Liver (tissue), 8 donors: ENCODE measurements at regions not wholly inside any gene's neighbourhood (a gene's known extent, or its start where the extent isn't known, plus 50 kb on each side); places are given as distances from the start of the nearest gene placed in this dataset.

Experiments
- DNase-seq: peaks from one replicate; pipeline ENCODE4 v3.0.0-alpha.2; 2017; ENCODE audit warnings: low spot score
- H3K27ac ChIP-seq, 2 donors: one replicate each; pipeline ENCODE4 v1.7.0; 2013; ENCODE audit warnings: inconsistent platforms in 2 of 2, low read length in 2 of 2, control low read depth in 1 of 2, low read depth in 1 of 2, mild to moderate bottlenecking in 1 of 2
- H3K27me3 ChIP-seq, 4 donors: one replicate each; pipeline versions ENCODE4 v1.6.1 to v1.7.0; 2013; ENCODE audit warnings: low read length in 3 of 4, inconsistent platforms in 1 of 4, mild to moderate bottlenecking in 1 of 4, moderate library complexity in 1 of 4; ENCODE audit not compliant: control insufficient read depth in 4 of 4, insufficient read depth in 4 of 4
- H3K36me3 ChIP-seq, 4 donors: one replicate each; pipeline versions ENCODE4 v1.6.1 to v1.7.0; 2013; ENCODE audit warnings: low read length in 3 of 4, mild to moderate bottlenecking in 3 of 4, low read depth in 1 of 4, moderate library complexity in 1 of 4; ENCODE audit not compliant: control insufficient read depth in 4 of 4, insufficient read depth in 3 of 4
- H3K4me1 ChIP-seq, 4 donors: one replicate each; pipeline versions ENCODE4 v1.6.1 to v1.7.0; 2013; ENCODE audit warnings: low read length in 3 of 4, mild to moderate bottlenecking in 3 of 4, moderate library complexity in 1 of 4; ENCODE audit not compliant: control insufficient read depth in 4 of 4, insufficient read depth in 4 of 4
- H3K4me3 ChIP-seq, 3 donors: one replicate each; pipeline versions ENCODE4 v1.6.1 to v1.7.0; 2013; ENCODE audit warnings: low read length in 3 of 3, control low read depth in 1 of 3, low read depth in 1 of 3, mild to moderate bottlenecking in 1 of 3
- H3K9ac ChIP-seq, 2 donors: one replicate each; pipeline ENCODE4 v1.7.0; 2013; ENCODE audit warnings: low read length in 2 of 2, mild to moderate bottlenecking in 2 of 2, moderate library complexity in 2 of 2, control low read depth in 1 of 2, low read depth in 1 of 2
- H3K9me3 ChIP-seq, 4 donors: one replicate each; pipeline versions ENCODE4 v1.6.1 to v1.7.0; 2013; ENCODE audit warnings: low read length in 3 of 4; ENCODE audit not compliant: control insufficient read depth in 4 of 4
- ATF3 ChIP-seq: IDR thresholded peaks from 2 replicates; pipeline ENCODE4 v1.6.1; 2016; ENCODE audit warnings: antibody characterized with exemption
- CTCF ChIP-seq: fragments of 150-350 bp; IDR thresholded peaks from 2 replicates; pipeline ENCODE4 v1.5.1; 2017; ENCODE audit warnings: improper control_type of control experiment, low read depth, low read length; ENCODE audit not compliant: missing input control
- EGR1 ChIP-seq, 2 donors: IDR thresholded peaks; 2 replicates each; pipeline ENCODE4 v1.6.1; 2016 to 2018; ENCODE audit warnings: antibody characterized with exemption in 2 of 2, low read depth in 2 of 2
- FOXA1 ChIP-seq: IDR thresholded peaks from 2 replicates; pipeline ENCODE4 v1.6.1; 2016; ENCODE audit warnings: antibody characterized with exemption
- FOXA2 ChIP-seq: IDR thresholded peaks from 2 replicates; pipeline ENCODE4 v1.6.1; 2016; ENCODE audit warnings: antibody characterized with exemption
- GABPA ChIP-seq, 2 donors: IDR thresholded peaks in 1 of 2; conservative IDR thresholded peaks in 1 of 2; 2 replicates each; pipeline ENCODE4 v1.6.1; 2016; ENCODE audit warnings: antibody characterized with exemption in 2 of 2, mild to moderate bottlenecking in 1 of 2, moderate library complexity in 1 of 2
- HNF4A ChIP-seq, 2 donors: conservative IDR thresholded peaks; 2 replicates each; pipeline ENCODE4 v1.6.1; 2016; ENCODE audit warnings: antibody characterized with exemption in 2 of 2, mild to moderate bottlenecking in 2 of 2
- HNF4G ChIP-seq: IDR thresholded peaks from 2 replicates; pipeline ENCODE4 v1.6.1; 2016; ENCODE audit warnings: antibody characterized with exemption
- JUND ChIP-seq, 2 donors: IDR thresholded peaks; 2 replicates each; pipeline ENCODE4 v1.6.1; 2016; ENCODE audit warnings: antibody characterized with exemption in 2 of 2
- MAX ChIP-seq: IDR thresholded peaks from 2 replicates; pipeline ENCODE4 v1.6.1; 2016; ENCODE audit warnings: antibody characterized with exemption
- NR2F2 ChIP-seq: IDR thresholded peaks from 2 replicates; pipeline ENCODE4 v1.6.1; 2016; ENCODE audit warnings: antibody characterized with exemption
- RAD21 ChIP-seq, 2 donors: IDR thresholded peaks; 2 replicates each; pipeline ENCODE4 v1.6.1; 2016; ENCODE audit warnings: antibody characterized with exemption in 2 of 2, mild to moderate bottlenecking in 2 of 2
- RXRA ChIP-seq, 2 donors: IDR thresholded peaks; 2 replicates each; pipeline ENCODE4 v1.6.1; 2017 to 2018; ENCODE audit warnings: antibody characterized with exemption in 2 of 2, mild to moderate bottlenecking in 1 of 2
- SP1 ChIP-seq: IDR thresholded peaks from 2 replicates; pipeline ENCODE4 v1.6.1; 2018; ENCODE audit warnings: antibody characterized with exemption, mild to moderate bottlenecking
- TAF1 ChIP-seq: conservative IDR thresholded peaks from 2 replicates; pipeline ENCODE4 v1.6.1; 2016; ENCODE audit warnings: antibody characterized with exemption, mild to moderate bottlenecking
- YY1 ChIP-seq: IDR thresholded peaks from 2 replicates; pipeline ENCODE4 v1.6.1; 2016; ENCODE audit warnings: antibody characterized with exemption, mild to moderate bottlenecking
- ZBTB33 ChIP-seq: IDR thresholded peaks from 2 replicates; pipeline ENCODE4 v1.6.1; 2016; ENCODE audit warnings: antibody characterized with exemption
- WGBS: extraction: QIAGEN DNeasy Blood & Tissue Kit; methylation state at CpG from one replicate; pipeline ENCODE4 v1.1.7; 2013; 5-methylcytosine and 5-hydroxymethylcytosine counted together
- donor health status: healthy.
- donor health status: healthy.
- donor health status: healthy.
- donor health status: healthy.
- donor health status: healthy.

- no peak overlapping the region for H3K9ac ChIP-seq
- no peak for DNase-seq
- no peak overlapping the region for H3K4me3 ChIP-seq
- peaks cover 0 to 2% (median 0%) of the 10 kb centered on the region in 4 donors for H3K9me3 ChIP-seq
- TF ChIP-seq FOXA1 (no peak), MAX (no peak), RXRA (IDR thresholded peaks at IDR 0.05) (no peak), HNF4G (no peak), EGR1 (IDR thresholded peaks at IDR 0.05; ENCODE audit: low read depth in 2 of 2) (no peak), JUND (IDR thresholded peaks at IDR 0.05) (no peak), FOXA2 (no peak), ATF3 (no peak), HNF4A (conservative IDR thresholded peaks at IDR 0.05) (no peak)
- peaks cover 0 to 4% (median 0%) of the 10 kb centered on the region in 4 donors for H3K27me3 ChIP-seq
- no peaks in the 10 kb centered on the region for H3K4me1 ChIP-seq
- H3K36me3 ChIP-seq: no peaks in the 10 kb centered on the region
- no peak overlapping the region for H3K27ac ChIP-seq
Measured at GRCh38 chr20:60171313-60171712, 213.1 kb downstream of the CDH26 start.

- TF ChIP-seq HNF4G (no peak), SP1 (no peak), EGR1 (IDR thresholded peaks at IDR 0.05; ENCODE audit: low read depth in 2 of 2) (no peak), ATF3 (no peak), MAX (no peak), FOXA1 (no peak), RXRA (IDR thresholded peaks at IDR 0.05) (no peak), TAF1 (no peak), FOXA2 (no peak), HNF4A (conservative IDR thresholded peaks at IDR 0.05) (no peak), JUND (IDR thresholded peaks at IDR 0.05) (no peak), CTCF (no peak), GABPA (IDR thresholded peaks at IDR 0.05 in 1 of 2, conservative IDR thresholded peaks at IDR 0.05 in 1 of 2) (no peak), RAD21 (IDR thresholded peaks at IDR 0.05) (no peak)
- DNase-seq: no peak
- 82% methylated on average over 4 of the region's 4 CpGs for WGBS
- Histone ChIP-seq H3K27me3 (peaks cover 0 to 4% (median 0%) of the 10 kb centered on the region in 4 donors), H3K4me3 (no peak overlapping the region), H3K4me1 (no peaks in the 10 kb centered on the region), H3K36me3 (no peaks in the 10 kb centered on the region), H3K9me3 (peaks cover 0 to 2% (median 0%) of the 10 kb centered on the region in 4 donors), H3K27ac (no peak overlapping the region), H3K9ac (no peak overlapping the region)
Measured at GRCh38 chr20:60171738-60172137, 213.5 kb downstream of the CDH26 start.

GRCh38 chr20:60172346-60172984 lies 214.2 kb downstream of the CDH26 start:
- peaks cover 0 to 2% (median 0%) of the 10 kb centered on the region in 4 donors for H3K9me3 ChIP-seq
- no peaks in the 10 kb centered on the region for H3K4me1 ChIP-seq
- no peak overlapping the region for H3K9ac ChIP-seq
- H3K4me3 ChIP-seq: no peak overlapping the region
- no peak overlapping the region for H3K27ac ChIP-seq
- no peak for DNase-seq
- H3K27me3 ChIP-seq: peaks cover 0 to 4% (median 0%) of the 10 kb centered on the region in 4 donors
- WGBS: 81% methylated on average over 8 of the region's 8 CpGs
- H3K36me3 ChIP-seq: no peaks in the 10 kb centered on the region
- no peak for TF ChIP-seq ZBTB33
- no peak for TF ChIP-seq MAX
- no peak for TF ChIP-seq CTCF
- no peak for TF ChIP-seq HNF4G
- TF ChIP-seq RXRA (IDR thresholded peaks at IDR 0.05): no peak
- no peak for TF ChIP-seq NR2F2
- TF ChIP-seq TAF1: no peak
- TF ChIP-seq YY1: no peak
